ENCODE measurements at regions not wholly inside any gene's neighbourhood (a gene's known extent, or its start where the extent isn't known, plus 50 kb on each side); places are given as distances from the start of the nearest gene placed in this dataset.

- TF ChIP-seq, protein P1, sequence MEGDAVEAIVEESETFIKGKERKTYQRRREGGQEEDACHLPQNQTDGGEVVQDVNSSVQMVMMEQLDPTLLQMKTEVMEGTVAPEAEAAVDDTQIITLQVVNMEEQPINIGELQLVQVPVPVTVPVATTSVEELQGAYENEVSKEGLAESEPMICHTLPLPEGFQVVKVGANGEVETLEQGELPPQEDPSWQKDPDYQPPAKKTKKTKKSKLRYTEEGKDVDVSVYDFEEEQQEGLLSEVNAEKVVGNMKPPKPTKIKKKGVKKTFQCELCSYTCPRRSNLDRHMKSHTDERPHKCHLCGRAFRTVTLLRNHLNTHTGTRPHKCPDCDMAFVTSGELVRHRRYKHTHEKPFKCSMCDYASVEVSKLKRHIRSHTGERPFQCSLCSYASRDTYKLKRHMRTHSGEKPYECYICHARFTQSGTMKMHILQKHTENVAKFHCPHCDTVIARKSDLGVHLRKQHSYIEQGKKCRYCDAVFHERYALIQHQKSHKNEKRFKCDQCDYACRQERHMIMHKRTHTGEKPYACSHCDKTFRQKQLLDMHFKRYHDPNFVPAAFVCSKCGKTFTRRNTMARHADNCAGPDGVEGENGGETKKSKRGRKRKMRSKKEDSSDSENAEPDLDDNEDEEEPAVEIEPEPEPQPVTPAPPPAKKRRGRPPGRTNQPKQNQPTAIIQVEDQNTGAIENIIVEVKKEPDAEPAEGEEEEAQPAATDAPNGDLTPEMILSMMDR (IDR thresholded peaks at IDR 0.05; ENCODE audit: insufficient read depth, low read length, poor library complexity, severe bottlenecking), result no peak
- TF ChIP-seq EZH2phosphoT487 (conservative IDR thresholded peaks at IDR 0.05; ENCODE audit: low read length), result no peak
These were observed 124.8 kb upstream of the GOLIM4 start for GRCh38 chr3:168220556-168220955.
